ENCODE measurements at regions not wholly inside any gene's neighbourhood (a gene's known extent, or its start where the extent isn't known, plus 50 kb on each side); places are given as distances from the start of the nearest gene placed in this dataset.

DNA sequence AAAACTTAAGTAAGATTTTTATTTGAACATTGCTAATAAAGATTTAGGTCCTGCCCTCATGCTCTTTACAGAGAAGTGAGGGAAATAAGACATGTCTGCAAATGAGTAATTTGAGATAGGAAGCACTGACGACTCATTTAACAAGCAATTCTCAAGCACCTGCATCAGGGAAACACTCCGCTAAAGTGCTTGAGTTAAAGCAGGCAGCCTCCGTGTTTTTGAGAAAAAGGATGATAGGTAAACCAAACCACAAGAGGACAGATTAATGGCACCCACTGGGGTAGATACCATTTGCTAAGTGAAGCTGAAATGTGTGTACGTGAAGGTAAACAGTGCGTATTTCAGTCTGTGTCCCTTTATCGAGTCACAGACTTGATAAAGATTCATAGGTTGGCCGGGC is 184.6 kb upstream of the CARD18 start:
- no peak for DNase-seq

DNA sequence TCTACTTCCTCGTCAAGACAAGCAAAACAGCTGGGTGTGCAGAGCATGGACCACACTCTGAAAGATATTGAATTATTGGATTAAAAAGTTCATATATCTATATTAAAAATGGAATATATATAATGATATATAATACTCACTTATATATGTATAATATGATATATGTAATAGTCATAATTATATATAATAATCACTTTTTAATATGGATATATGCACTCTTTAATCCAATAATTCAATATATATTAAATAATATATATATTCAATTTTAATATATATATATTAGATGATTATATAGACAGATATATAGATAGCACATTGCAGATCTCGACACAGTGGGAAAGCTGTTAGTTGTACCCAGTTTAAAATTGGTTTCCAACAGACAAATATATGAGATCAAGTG is 182.1 kb upstream of the CARD18 start:
- DNase-seq, result no peak

GRCh38 chr11:105315287-105315686 is 175.7 kb upstream of the CARD18 start:
- no peak for DNase-seq

GRCh38 chr11:105312266-105312665 is 172.7 kb upstream of the CARD18 start:
- no peak for DNase-seq

DNA sequence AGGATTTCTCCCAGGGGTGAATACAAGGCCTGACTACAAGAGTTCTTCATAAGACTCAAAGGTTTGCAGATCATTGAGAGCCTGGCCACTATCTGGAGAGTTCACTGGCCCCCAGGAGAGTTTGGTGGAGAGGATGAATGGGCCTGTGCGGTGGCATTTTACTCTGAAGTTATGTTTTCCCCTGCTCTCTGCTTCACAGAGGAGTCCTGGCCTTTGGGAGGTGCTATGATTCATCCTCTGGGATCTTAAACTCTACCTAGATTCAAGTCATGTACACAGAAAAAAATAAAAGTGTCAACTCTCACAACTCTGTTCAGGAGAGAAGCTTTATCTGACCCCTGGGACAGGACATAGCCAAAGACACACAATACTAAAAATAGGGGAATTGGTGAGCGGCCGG is 159.1 kb upstream of the CARD18 start:
- peak; percentile 31 for DNase-seq

DNA sequence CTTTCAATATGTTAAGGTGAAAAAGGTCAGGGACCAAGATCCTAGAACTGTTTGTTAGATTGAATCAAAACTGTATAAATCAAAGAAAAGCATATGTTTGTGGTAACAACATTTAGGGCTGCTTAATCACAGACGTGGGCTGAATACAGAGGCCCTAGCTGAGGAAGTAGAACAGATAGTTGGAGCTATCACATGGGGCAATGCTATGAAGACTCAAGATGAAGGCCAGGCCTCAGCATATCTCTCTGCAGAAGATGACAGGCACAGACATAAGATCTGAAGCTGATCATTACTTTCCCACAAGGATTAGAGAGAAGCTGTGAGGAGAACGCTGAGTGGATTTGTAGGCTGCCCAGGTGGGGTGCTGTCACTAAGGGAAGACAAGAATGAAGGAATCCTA is 158.6 kb upstream of the CARD18 start:
- DNase-seq, result peak; percentile 3

GRCh38 chr11:105297463-105297862 is 157.9 kb upstream of the CARD18 start:
- DNase-seq, result peak; percentile 84

GRCh38 chr11:105296806-105297205 is 157.2 kb upstream of the CARD18 start:
- DNase-seq, result no peak

- no peak for DNase-seq
Observed at GRCh38 chr11:105296386-105296785, 156.8 kb upstream of the CARD18 start.

DNA sequence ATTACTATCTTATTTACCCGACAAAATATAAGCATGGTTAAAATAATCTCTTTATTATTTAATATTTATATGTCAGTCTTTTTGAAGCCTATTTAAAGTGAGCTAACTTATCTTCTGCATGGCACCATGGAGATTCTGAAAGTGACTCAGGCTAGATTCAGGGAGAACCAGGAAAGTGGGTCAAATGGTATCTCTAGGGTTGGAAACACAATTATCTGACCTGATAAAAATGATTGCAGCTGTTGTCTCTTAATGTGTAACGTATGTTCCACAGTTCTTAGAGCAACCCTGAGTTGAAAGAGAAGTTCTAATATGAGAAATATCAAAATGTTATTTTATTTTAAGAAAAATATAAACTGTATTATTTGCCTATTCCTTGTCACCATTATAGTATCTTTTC is 143.1 kb upstream of the CARD18 start:
- no peak for DNase-seq

DNA sequence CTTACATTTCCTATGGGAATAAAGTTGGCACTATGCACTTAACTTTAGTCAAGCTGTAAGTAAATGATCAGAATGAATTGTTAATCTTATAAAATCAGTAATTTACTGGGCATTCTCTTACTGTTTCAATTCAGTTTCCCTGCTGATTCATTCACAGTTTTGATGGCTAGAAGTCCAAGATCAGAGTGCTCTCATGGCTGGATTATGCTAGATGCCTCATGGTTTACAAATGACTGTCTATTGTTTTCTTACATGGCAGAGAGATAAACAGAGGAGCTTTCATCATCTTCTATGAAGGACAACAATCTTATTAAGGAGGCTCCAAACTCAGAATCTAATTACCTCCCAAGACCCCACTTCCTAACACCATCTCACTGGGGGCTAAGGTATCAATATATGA is 135.1 kb upstream of the CARD18 start:
- DNase-seq, result no peak

DNA sequence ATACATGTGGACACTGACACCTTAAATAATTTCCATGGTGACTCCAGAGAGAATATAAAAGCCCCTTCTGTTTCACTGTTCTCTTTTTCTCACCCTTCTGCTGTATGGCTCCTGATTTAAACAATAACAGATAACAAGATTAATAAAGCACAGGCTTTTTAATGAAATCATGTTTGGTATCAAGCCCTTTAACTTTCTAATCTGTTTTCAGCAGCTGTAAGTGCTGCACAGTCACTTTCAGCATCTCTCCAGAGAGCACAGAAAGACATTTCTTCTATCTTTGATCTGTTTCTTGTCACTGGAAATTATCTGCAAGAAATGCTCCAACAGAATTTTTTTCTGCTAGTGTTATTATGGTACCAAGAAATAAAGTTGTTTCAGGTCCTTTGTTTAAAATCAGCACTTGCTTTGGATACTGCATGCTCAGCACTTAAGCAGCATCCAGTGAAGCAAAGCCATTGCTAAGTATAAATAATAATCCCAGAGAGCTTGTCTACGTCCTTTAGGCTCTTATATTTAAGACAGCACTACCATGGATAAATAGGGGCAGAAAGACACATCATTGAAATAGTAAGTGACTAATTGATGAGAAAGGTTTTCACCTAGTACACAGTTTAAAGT is 134.2 kb upstream of the CARD18 start:
- no peak for DNase-seq

- DNase-seq, result no peak
Observed at GRCh38 chr11:105269862-105270261, 130.3 kb upstream of the CARD18 start.

DNA sequence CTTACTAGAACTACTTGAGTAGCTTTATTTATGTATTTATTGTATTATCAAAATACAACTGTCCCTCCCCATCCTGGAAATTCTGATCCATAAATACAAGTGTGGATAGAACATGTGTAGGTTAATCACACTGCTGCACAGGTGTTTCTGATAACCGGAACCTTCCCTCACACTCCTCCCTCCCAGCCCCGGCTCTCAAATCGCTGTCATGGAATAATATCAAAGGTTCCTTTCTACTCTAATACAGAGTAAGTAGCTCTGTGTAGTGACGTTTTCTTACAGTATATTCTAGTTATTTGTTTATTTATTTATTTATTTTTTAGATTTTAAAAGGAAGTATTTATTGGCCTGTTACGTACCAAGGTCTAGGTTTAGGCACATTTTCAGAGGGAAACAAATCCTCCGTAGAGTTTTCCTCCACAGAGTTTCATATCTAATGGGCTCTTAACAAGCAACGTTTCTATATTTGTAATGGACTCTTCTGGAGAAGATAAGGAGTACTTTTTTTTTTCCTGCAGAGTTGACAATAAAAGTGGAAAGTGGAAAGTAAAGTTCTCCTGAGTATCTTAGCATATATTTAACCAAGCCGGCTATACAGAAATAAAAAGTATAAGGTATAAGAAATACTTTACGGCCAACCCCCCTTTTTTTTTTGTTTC is 129.0 kb upstream of the CARD18 start:
- no peak for DNase-seq

DNA sequence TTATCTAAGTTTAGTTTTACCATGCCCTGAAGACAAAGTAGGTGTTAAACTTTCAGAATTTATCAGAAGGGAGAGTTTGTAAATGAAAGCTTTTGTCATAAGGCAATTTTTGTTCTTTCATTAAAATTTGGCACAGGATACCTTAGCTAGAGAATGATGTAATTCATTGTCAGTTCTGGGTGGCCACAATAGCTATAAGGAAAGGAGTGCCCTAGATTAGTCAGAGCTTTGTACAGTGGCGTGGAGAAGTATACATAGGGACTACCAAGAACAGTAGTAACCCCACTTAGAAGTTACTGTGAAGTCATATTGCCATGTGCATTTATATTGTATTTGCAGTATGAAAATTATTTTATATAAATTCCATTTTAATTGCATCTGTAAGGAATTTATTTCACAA is 126.3 kb upstream of the CARD18 start:
- DNase-seq, result peak; percentile 49

GRCh38 chr11:105260976-105261375 is 121.4 kb upstream of the CARD18 start:
- no peak for DNase-seq

- DNase-seq, result no peak
Observed at GRCh38 chr11:105245781-105246315, 106.3 kb upstream of the CARD18 start.

DNA sequence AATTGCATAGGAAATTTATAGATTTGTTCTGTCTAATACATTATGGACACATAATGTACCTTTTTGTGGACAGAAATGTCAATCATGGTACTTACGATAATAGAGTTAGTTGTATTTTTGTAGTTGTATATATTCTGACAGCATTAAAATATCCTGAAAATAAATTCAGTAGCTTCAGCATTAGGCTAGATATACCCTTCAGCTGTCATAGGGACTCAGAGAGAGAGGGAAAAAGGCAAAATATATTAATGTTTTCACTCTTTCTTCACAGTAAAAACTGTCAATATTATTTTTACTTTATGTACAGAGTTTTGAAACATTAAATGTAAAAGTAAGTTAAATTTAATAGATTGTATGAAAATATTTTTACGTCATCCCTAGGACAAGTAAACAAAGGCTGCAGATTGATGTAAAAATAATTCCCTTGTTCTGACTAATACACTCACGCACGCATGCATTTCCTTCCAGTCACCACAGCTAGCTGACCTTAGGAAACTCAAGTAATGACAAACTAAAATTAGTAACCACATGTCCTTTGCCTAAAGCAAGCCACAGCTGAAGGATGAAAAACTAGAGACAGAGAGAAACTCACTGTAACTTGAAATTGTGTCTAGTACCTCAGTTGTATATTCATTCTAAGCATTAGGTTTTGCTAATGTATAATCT is 104.7 kb upstream of the CARD18 start:
- peak; percentile 97 for DNase-seq

DNA sequence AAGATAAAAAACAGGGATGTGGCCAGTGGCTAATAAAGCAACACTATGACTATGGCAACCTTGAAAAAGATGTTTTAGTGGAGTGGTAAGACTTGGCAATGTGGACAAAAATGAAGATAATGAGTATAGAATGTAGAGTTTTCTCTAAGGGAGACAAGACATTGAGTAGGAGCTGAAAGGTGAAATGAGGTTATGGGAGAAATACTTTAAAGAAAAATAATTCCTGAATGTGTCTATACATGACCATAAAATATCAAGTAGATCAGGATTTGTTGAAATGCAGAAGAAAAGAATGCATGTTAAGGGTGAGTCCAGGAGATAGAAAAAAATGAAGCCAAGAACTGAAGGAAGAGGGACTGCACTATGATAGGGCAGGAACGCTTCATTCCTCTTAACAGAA is 101.6 kb upstream of the CARD18 start:
- no peak for DNase-seq

GRCh38 chr11:105236664-105237063 is 97.1 kb upstream of the CARD18 start:
- peak; percentile 56 for DNase-seq

DNA sequence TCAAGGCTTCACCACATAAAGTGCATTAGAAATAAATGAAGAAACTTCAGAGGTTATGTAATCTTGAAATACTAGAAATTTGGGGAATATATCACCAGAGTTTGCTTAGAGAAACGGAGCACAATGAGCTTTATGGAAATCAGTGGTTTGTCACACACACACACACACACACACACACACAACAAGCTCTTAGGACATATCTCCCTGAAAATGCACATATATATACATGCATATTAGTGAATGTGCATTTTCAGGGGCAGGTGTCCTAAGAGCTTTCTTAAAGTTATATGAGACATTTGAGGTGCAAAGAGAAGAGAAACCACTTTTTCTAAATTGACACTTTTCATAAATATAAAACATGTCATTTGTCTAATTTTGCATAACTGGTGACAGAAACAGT is 93.7 kb upstream of the CARD18 start:
- DNase-seq, result no peak

- no peak for DNase-seq
Observed at GRCh38 chr11:105232021-105232420, 92.5 kb upstream of the CARD18 start.

- DNase-seq, result no peak
Observed at GRCh38 chr11:105230586-105230985, 91.0 kb upstream of the CARD18 start.

GRCh38 chr11:105229761-105230160 is 90.2 kb upstream of the CARD18 start:
- DNase-seq, result peak; percentile 18
